NCI-H146 treated with DMSO at 0.1 percent for 48 hours (cell line): ENCODE measurements at regions not wholly inside any gene's neighbourhood (a gene's known extent, or its start where the extent isn't known, plus 50 kb on each side); places are given as distances from the start of the nearest gene placed in this dataset.

Experiments
- DNase-seq: peaks from one replicate; lab custom pipeline; 2025; ENCODE audit not compliant: unreplicated experiment; lab: John Stamatoyannopoulos, UW

GRCh38 chr5:164332349-164333196 lies 827.2 kb downstream of the MAT2B start:
- DNase-seq = no peak

DNA sequence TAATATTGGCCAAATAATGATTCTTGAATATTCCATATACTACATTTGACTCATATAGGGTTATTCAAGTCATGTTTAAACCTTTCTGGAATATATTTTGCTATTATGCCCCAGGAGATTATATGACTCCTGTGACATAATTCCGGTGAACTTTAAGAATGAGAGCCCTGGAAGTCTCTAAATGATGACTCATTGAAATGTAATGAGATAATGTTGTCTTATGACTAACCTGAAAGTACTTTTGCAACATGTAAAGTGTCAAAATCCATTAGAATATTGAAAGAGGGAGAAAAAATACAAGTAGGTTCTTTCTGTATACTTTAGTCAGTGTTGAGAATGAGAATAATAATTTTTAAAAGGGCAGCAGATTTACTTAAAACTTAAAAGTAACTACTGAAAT lies 830.4 kb downstream of the MAT2B start:
- no peak for DNase-seq

DNA sequence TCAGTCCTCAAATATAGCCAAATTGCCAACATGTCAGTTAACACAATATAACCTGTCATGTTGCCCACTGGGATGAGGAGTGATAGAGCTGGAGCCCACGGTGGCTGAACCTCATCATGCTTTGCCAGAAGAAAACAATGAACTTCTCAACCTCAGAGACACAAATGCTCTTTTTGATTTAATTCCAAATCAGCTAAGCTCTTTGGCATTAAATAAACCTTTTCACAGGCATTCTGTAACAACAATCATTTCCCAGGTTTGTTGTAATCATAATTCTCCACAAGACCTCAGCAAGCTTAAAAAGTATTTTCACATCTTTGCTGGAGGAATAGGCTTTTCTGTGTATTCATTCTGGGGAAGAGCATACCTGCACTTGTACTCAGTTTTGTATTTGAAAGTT lies 830.9 kb downstream of the MAT2B start:
- DNase-seq = no peak

GRCh38 chr5:164336906-164337305 lies 831.5 kb downstream of the MAT2B start:
- DNase-seq = no peak

DNA sequence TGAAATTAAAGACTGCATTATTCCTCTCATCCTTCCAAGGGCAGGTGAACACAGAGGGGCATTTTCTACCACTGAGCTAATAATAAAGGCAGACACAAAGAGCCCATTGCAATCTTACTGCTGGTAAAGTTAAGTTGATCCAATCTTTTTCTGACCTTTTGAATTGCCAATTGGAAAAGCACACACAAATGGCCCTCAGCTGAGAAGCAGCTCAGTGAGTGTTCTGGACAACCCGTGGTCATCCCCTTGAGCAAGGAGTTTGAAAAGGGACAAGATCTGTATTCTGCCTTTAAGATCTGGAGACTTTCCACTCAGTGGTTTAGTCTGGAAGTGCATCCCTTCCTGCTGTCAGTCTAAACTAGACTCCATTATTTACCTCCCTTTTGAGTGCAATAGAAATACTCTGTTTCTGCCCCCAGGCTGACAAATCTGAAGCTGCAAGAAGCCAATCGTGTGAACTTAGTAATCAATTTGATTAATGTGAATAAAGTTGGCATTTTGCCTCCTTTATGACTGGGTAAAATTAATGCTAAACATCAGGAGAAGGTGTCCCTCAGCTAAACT lies 835.7 kb downstream of the MAT2B start:
- no peak for DNase-seq

DNA sequence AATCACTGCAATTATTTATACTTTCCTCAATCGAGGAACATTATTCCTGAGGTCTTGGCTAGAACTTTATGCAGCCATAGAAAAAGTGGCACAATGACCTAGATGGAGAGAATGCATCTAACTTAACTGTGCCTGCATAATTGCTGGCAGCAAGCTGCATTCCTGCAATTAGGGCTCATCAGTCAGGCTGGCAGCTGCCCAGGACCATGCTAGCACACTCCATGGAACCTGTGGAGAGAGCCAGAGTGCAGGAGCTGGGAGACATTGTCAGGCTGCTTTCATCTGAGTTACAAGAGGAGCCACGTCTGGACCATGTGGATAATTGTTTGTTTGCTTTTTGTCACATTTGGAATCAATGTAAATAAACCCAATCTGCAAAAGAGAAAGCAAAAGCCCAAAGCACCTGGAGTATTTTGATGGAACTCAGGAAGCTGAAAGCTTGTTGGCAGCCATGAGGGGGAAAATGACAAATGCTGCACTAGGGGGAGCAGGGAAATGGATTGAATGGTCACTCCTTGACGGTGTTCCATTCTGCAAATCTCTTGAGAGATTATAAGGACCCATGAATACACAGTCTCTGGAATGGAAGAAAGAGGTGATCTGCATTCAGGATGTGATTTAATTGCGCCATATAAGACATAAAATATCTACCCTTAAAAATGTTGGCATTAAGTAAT lies 839.9 kb downstream of the MAT2B start:
- peak; percentile 1 for DNase-seq

- no peak for DNase-seq
These were observed 840.4 kb downstream of the MAT2B start for GRCh38 chr5:164345853-164346252.

DNA sequence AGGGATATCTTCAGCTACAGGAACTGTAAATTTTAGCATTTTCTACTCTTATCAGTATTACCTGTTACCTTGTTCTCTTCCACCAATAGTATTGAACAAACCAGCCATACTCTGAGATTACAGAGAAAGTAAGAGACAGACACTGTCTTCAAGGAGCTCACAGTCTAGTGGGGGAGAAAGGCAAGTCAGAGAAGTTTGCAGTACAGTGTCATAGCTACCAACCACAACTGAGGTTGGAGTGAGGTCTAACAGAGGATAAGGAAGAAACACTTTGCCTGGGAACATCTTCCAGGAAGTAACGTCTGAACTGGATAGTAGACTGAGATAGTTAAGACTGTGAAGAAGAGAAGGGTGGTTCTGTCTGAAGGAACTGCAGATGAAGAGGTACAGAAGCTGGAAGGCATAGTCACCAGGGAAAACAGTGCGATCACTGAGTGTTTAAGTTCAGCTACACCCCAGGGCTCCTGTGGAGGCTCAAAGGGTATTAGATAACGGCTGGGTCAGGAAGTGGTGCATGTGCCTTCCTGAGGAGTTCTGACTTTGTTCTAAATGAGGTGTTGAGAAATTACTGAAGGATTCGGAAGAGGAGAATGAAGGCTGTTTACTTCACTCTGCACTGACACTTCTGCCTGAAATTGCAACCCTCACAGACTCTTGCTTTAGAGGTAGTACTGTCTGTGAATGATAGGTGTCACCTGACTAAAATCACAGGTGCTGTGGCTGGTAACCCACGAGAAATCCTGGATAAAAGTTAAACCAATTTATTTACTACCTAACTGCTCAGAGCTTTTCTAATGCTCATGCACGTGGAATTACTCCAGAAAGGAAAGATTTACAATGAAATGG lies 841.6 kb downstream of the MAT2B start:
- no peak for DNase-seq

GRCh38 chr5:164350236-164350635 lies 844.8 kb downstream of the MAT2B start:
- no peak for DNase-seq

- no peak for DNase-seq
These were observed 845.9 kb downstream of the MAT2B start for GRCh38 chr5:164351245-164351834.

- no peak for DNase-seq
These were observed 847.3 kb downstream of the MAT2B start for GRCh38 chr5:164352695-164353094.

DNA sequence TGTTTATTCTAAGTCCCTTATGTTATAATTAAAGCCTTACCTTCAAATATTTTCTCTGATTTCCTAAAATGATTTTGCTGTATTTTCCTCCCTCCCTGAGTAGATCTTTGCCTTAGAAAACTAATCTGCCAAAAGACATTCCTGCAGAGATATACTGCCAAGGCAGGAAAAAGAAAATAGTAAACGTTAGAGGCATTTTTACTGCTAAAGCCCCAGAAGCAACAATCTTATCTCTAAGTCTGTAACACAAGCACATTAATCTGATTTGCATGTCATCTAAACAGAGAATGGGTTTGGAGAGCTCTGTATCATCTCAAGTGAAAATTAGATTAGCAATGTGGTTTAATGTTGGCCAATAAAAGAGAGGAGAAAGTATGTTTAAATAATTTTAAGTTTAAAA lies 847.7 kb downstream of the MAT2B start:
- no peak for DNase-seq

- no peak for DNase-seq
These were observed 848.8 kb downstream of the MAT2B start for GRCh38 chr5:164354139-164354751.

GRCh38 chr5:164355267-164355830 lies 849.9 kb downstream of the MAT2B start:
- DNase-seq = no peak

- DNase-seq = no peak
These were observed 851.4 kb downstream of the MAT2B start for GRCh38 chr5:164356790-164357189.

GRCh38 chr5:164357395-164358033 lies 852.1 kb downstream of the MAT2B start:
- DNase-seq = no peak

- no peak for DNase-seq
These were observed 853.3 kb downstream of the MAT2B start for GRCh38 chr5:164358531-164359259.

DNA sequence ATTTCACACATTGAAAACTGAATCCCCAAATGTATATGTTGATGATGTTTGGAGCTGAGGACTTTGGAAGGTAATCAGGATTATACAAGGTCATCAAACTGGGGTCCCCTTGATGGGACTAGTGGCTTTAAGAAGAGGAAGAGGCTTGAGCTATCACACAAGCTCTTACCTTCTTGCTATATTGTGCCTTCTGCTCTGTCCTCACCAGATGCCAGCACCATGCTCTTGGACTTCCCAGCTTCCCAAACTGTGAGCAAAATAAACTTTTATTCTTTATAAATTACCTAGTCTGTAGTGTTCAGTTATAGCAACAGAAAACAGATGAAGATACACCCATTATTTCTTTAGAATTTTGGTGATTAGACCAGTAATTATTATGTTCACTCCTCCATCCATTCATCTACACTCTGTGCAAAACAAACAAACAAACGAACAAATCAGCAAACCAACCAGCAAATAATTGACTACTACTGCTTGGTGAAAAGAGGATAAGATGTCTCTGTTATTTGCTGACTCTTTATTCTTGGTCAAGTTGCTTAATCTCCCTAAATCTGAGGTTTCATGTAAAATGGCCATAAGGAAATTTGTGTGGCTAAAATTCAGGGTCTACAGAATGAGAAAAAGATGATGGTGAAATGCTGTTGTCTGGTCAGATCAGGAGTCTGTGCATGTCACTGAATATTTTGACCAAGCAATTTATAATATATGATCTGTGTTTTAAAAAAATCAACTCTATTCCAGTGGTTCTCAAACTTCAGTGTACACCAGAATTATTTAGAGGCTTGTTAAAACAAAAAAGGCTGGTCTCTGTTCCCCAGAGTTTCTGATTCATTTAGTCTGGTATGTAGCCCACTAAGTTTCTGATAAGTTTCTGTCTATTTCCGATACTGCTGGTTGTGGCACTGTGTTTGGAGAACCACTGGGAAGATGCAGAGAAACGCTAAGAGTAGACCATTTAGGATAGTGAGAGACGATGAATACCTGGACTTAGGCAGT lies 854.1 kb downstream of the MAT2B start:
- DNase-seq = no peak
